WTC11 (cell line): ENCODE measurements at regions not wholly inside any gene's neighbourhood (a gene's known extent, or its start where the extent isn't known, plus 50 kb on each side); places are given as distances from the start of the nearest gene placed in this dataset.

Source experiments
- ATAC-seq: fragments of 200-7000 bp; cut with Tn5 transposase; 2 replicates; pipeline ENCODE4 v1.10.0; 2021; ENCODE audit warnings: mild to moderate bottlenecking, moderate library complexity
- CTCF ChIA-PET: fragments of 300-600 bp; sonication (Branson Sonifier 250); formaldehyde crosslinking; loops from one replicate; lab custom pipeline; 2021; ENCODE audit warnings: antibody characterized with exemption; lab: Charles Lee
- POLR2A ChIA-PET: fragments of 350-600 bp; sonication (Branson Sonifier 250); formaldehyde crosslinking; loops from one replicate; lab custom pipeline; 2021; ENCODE audit warnings: antibody characterized with exemption; lab: Charles Lee
- DNase-seq: peaks from one replicate; pipeline ENCODE4 v3.0.0; 2021; ENCODE audit warnings: low spot score
- H3K27ac Mint-ChIP-seq: 2 replicates; pipeline ENCODE4 v1.8.0; 2021; ENCODE audit warnings: mixed read lengths
- H3K27me3 Mint-ChIP-seq: 2 replicates; pipeline ENCODE4 v1.8.0; 2021; ENCODE audit warnings: low read depth, mild to moderate bottlenecking, moderate library complexity, mixed read lengths
- H3K36me3 Mint-ChIP-seq: 2 replicates; pipeline ENCODE4 v1.8.0; 2021; ENCODE audit warnings: mixed read lengths
- H3K4me1 Mint-ChIP-seq: 2 replicates; pipeline ENCODE4 v1.8.0; 2022; ENCODE audit warnings: mixed read lengths
- H3K4me3 Mint-ChIP-seq: 2 replicates; pipeline ENCODE4 v1.8.0; 2021; ENCODE audit warnings: mild to moderate bottlenecking, moderate library complexity, mixed read lengths
- H3K9me3 Mint-ChIP-seq: 2 replicates; pipeline ENCODE4 v1.8.0; 2021; ENCODE audit warnings: mixed read lengths
- ARID4B ChIP-seq: sonication (generic); formaldehyde crosslinking; IDR thresholded peaks from 2 replicates; pipeline ENCODE4 v1.8.0; 2023; ENCODE audit warnings: missing genetic modification reagents, mild to moderate bottlenecking, borderline replicate concordance
- ATF2 ChIP-seq: sonication (generic); formaldehyde crosslinking; IDR thresholded peaks from 2 replicates; pipeline ENCODE4 v1.8.1; 2022; ENCODE audit warnings: low read depth, missing genetic modification reagents, borderline replicate concordance
- E2F4 ChIP-seq: sonication (generic); formaldehyde crosslinking; IDR thresholded peaks from 2 replicates; pipeline ENCODE4 v1.8.1; 2022; ENCODE audit warnings: low read depth, mild to moderate bottlenecking, moderate library complexity, missing genetic modification reagents, borderline replicate concordance
- ELF4 ChIP-seq: sonication (generic); formaldehyde crosslinking; IDR thresholded peaks from 2 replicates; pipeline ENCODE4 v1.8.1; 2022; ENCODE audit warnings: low read depth, mild to moderate bottlenecking, moderate library complexity, missing genetic modification reagents
- EMX1 ChIP-seq: fragments of 250-450 bp; sonication (Bioruptor Pico); IDR thresholded peaks from 2 replicates; pipeline ENCODE4 v1.8.0; 2021; ENCODE audit warnings: mild to moderate bottlenecking
- FOXP4 ChIP-seq: sonication (generic); formaldehyde crosslinking; IDR thresholded peaks from 2 replicates; pipeline ENCODE4 v1.8.0; 2022; ENCODE audit warnings: mild to moderate bottlenecking, missing genetic modification reagents
- GTF2I ChIP-seq: fragments of 250-450 bp; sonication (Bioruptor Pico); conservative IDR thresholded peaks from 2 replicates; pipeline ENCODE4 v1.4.0; 2021; ENCODE audit warnings: mild to moderate bottlenecking
- HMGA2 ChIP-seq: fragments of 250-450 bp; sonication (Bioruptor Pico); IDR thresholded peaks from 2 replicates; pipeline ENCODE4 v1.4.0; 2021; ENCODE audit warnings: mild to moderate bottlenecking, moderate library complexity
- KAT7 ChIP-seq: sonication (generic); formaldehyde crosslinking; IDR thresholded peaks from 2 replicates; pipeline ENCODE4 v1.8.1; 2023; ENCODE audit warnings: missing genetic modification reagents, mild to moderate bottlenecking, borderline replicate concordance
- MLX ChIP-seq: sonication (generic); formaldehyde crosslinking; IDR thresholded peaks from 2 replicates; pipeline ENCODE4 v1.8.1; 2023; ENCODE audit warnings: mild to moderate bottlenecking, missing genetic modification reagents, moderate library complexity
- MXD4 ChIP-seq: fragments of 250-450 bp; sonication (Bioruptor Pico); IDR thresholded peaks from 2 replicates; pipeline ENCODE4 v1.8.0; 2021; ENCODE audit warnings: mild to moderate bottlenecking, moderate library complexity, borderline replicate concordance
- NFE2L1 ChIP-seq: sonication (generic); formaldehyde crosslinking; IDR thresholded peaks from 2 replicates; pipeline ENCODE4 v1.8.1; 2023; ENCODE audit warnings: missing genetic modification reagents
- TCF7 ChIP-seq: sonication (generic); formaldehyde crosslinking; IDR thresholded peaks from 2 replicates; pipeline ENCODE4 v1.8.0; 2022; ENCODE audit warnings: mild to moderate bottlenecking, low read depth, missing genetic modification reagents, moderate library complexity
- ZNF396 ChIP-seq: fragments of 250-450 bp; sonication (Bioruptor Pico); IDR thresholded peaks from 2 replicates; pipeline ENCODE4 v1.8.0; 2021; ENCODE audit warnings: mild to moderate bottlenecking, moderate library complexity, borderline replicate concordance

- TF ChIP-seq E2F4 (no peak), EMX1 (CRISPR knock-in tag) (no peak), KAT7 (CRISPR knock-in tag) (no peak), MLX (no peak)
Observed at GRCh38 chrX:68997911-68998310, 167.3 kb downstream of the PJA1 start (continued).

- Mint-ChIP-seq H3K9me3 (no peaks in the 10 kb centered on the region), H3K4me1 (no peaks in the 10 kb centered on the region), H3K36me3 (no peaks in the 10 kb centered on the region), H3K27me3 (no peaks in the 10 kb centered on the region), H3K27ac (no peak overlapping the region), H3K4me3 (no peak overlapping the region)
- TF ChIP-seq ATF2 (no peak), GTF2I (CRISPR knock-in tag) (no peak), NFE2L1 (no peak), FOXP4 (CRISPR knock-in tag) (no peak), ELF4 (CRISPR knock-in tag) (no peak), TCF7 (no peak), MXD4 (CRISPR knock-in tag) (no peak), ARID4B (CRISPR knock-in tag) (no peak), HMGA2 (CRISPR knock-in tag) (no peak), ZNF396 (no peak)
- ChIA-PET POLR2A (no interaction called here), CTCF (interaction anchor here (1.9 kb wide), 1 partner anchor 170 kb away, joined by 6 read pairs; the partner anchor contains the start of gene EFNB1)
- no peak for DNase-seq
- ATAC-seq, result no peak
Observed at GRCh38 chrX:68997511-68997910, 167.7 kb downstream of the PJA1 start.
